Activated CD8-positive, alpha-beta memory T cell treated with anti-CD3 and anti-CD28 coated beads for 1 hour (primary cell): ENCODE measurements at regions not wholly inside any gene's neighbourhood (a gene's known extent, or its start where the extent isn't known, plus 50 kb on each side); places are given as distances from the start of the nearest gene placed in this dataset.
"Not testable (repeated sequence)": the region's sequence is repeated elsewhere in the genome, so short reads cannot be mapped to it uniquely, and the experiment has no call there.

Experiments
- DNase-seq, 2 donors: peaks; one replicate each; pipeline ENCODE4 v3.0.0-alpha.2; 2020; ENCODE audit warnings: low read depth in 1 of 2; ENCODE audit errors: extremely low read depth in 1 of 2

DNA sequence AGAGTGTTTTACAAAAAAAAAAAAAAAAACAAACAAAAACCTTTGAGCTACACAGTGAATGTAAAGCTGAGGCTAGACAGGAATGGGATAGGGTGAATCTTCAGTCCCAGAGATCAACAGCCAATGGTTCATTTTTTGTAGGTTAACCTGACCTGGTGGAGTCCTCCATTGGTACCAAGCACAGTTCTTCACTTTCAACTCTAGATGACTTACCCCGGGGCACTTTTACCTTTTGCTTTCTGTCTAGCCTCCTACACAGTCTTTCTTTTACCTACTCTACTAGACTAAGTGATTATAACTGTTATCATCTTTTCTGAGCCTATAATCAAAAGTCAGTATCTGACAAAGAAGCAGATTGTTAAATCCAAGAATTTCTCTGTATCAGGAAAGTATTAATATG is 50.9 kb downstream of the ANXA2R start:
- no peak for DNase-seq

DNA sequence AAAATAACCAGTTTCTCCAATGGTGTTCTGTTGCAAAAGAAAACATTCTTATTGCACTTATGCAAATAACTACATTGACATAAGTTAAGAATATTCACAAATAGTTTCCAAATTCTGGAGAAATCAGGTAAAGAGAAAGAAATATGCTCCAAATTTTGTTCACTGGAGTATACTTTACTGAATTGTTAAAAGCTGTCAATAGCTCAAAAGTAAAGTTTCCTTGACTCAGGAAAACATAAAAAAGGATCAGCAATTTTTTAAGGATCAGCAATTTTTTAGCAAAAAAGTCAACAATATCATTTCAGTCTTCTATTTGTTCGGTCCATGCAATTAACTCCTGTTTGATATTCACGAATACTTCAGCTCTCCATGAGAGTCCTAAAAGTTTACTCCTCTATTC is 51.6 kb downstream of the ANXA2R start:
- DNase-seq, result no peak

DNA sequence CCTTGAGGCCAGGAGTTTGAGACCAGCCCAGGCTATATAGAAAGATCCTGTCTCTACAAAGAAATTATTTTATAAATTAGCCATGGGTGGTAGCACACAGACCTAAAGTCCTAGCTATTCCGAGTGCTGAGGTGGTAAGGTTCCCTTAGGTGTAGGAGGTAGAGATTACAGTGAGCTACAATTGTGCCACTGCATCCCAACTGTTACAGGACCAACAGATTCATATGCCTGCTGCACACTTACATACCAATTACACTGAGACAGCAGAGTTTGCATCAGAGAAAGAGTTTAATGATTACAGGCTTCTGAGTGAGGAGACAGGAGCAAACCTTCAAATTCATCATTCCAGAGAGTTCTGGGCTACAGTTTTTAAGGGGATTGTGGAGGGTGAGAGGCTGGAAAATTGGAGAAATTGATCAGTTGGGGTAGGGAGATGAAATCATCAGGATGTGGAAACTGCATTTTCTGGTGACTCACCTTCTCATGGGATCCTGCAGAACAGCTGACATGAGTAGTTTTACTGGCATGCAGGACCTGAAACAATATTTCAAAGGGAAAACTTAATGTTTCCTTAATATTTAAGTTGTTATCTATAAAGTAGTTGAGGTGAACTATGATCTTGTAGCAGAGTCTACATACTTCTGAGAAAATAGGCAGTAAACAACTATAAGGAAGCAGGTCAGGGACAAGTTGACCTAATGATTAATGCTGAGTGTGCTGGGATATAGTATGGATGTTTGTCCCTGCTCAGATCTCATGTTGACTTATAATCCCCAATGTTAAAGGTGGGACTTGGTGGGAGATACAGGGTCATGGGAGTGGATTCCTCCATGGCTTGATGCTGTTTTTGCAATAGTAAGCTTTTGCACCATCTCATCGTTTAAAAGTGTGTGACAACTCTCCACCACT is 54.7 kb downstream of the ANXA2R start:
- no peak for DNase-seq

DNA sequence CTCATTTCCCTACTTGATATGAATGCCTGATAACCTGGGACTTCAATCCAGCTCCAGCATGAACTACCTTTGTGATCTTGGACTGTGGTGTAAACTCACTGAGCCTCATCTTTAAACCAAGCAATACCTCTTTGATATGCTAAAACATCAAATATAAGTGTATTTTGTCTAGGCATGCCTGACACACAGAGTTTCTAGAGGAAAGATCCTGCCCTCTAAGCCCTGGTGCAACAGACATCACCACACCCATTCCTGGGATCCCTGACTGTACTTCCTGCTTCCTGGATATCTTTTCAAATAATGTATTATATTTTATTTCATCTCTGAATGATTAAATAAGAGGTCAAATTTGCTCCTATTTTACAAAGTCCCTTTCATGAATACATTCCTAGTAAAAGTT is 55.8 kb downstream of the ANXA2R start:
- no peak for DNase-seq

DNA sequence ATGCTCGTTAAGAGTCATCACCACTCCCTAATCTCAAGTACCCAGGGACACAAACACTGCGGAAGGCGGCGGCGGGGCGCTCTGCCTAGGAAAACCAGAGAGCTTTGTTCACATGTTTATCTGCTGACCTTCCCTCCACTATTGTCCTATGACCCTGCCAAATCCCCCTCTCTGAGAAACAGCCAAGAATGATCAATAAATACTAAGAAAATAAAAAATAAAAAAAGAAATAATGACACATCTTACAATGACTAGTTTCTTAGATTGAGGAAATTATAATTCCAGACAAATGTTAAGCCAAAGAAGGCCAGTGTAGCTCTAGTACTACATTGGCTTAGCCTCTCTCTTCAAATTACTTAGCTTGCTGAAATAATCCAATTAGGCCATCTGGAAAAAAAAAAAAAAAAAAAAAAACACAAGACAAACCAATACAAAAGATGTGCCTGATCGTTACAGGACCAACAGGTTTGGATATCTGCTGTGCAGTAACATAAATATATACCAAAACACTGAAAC is 58.0 kb downstream of the ANXA2R start:
- DNase-seq, result no peak

DNA sequence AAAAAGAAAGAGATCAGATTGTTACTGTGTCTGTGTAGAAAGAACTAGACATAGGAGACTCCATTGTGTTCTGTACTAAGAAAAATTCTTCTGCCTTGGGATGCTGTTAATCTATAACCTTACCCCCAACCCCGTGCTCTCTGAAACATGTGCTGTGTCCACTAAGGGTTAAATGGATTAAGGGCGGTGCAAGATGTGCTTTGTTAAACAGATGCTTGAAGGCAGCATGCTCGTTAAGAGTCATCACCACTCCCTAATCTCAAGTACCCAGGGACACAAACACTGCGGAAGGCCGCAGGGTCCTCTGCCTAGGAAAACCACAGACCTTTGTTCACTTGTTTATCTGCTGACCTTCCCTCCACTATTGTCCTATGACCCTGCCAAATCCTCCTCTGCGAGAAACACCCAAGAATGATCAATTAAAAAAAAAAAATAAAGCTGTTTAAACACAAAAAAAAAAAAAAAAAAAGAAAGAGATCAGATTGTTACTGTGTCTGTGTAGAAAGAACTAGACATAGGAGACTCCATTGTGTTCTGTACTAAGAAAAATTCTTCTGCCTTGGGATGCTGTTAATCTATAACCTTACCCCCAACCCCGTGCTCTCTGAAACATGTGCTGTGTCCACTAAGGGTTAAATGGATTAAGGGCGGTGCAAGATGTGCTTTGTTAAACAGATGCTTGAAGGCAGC is 58.6 kb downstream of the ANXA2R start:
- DNase-seq, result not testable (repeated sequence)

DNA sequence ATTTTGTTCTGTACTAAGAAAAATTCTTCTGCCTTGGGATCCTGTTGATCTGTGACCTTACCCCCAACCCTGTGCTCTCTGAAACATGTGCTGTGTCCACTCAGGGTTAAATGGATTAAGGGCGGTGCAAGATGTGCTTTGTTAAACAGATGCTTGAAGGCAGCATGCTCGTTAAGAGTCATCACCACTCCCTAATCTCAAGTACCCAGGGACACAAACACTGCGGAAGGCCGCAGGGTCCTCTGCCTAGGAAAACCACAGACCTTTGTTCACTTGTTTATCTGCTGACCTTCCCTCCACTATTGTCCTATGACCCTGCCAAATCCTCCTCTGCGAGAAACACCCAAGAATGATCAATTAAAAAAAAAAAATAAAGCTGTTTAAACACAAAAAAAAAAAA is 59.1 kb downstream of the ANXA2R start:
- DNase-seq, result not testable (repeated sequence)

DNA sequence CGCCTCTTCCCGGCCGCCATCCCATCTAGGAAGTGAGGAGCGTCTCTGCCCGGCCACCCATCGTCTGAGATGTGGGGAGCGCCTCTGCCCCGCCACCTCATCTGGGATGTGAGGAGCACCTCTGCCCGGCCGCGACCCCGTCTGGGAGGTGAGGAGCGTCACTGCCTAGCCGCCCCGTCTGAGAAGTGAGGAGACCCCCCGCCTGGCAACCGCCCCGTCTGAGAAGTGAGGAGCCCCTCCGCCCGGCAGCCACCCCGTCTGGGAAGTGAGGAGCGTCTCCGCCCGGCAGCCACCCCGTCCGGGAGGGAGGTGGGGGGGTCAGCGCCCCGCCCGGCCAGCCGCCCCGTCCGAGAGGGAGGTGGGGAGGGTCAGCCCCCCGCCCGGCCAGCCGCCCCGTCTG is 59.7 kb downstream of the ANXA2R start:
- not testable (repeated sequence) for DNase-seq

DNA sequence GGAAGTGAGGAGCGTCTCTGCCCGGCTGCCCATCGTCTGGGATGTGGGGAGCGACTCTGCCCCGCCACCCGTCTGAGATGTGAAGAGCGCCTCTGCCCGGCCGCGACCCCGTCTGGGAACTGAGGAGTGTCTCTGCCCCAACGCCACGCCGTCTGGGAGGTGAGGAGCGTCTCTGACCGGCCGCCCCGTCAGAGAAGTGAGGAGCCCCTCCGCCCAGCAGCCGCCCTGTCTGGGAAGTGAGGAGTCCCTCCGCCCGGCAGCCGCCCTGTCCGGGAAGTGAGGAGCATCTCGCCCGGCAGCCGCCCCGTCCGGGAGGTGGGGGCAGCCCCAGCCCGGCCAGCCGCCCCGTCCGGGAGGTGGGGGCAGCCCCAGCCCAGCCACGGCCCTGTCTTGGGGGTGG is 60.9 kb downstream of the ANXA2R start:
- not testable (repeated sequence) for DNase-seq

DNA sequence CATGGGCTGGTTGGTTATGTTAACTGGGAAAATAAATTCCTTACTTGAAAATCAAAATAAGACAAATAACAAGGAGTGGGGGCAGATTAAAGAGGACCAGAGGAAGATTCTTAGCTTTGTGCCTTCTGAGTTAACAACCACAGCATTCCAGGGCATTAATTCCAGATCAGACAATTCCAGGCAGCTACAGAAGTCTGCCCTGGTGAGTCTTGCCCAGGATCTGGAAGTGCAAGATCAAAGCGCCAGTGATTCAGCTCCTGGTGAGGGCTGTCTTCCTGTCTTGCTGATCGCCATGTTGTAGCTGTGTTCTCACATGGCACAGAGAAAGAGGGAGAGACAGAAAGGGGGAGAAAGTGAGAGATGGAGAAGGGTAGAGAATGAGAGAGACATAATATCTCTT is 65.6 kb downstream of the ANXA2R start:
- no peak for DNase-seq

DNA sequence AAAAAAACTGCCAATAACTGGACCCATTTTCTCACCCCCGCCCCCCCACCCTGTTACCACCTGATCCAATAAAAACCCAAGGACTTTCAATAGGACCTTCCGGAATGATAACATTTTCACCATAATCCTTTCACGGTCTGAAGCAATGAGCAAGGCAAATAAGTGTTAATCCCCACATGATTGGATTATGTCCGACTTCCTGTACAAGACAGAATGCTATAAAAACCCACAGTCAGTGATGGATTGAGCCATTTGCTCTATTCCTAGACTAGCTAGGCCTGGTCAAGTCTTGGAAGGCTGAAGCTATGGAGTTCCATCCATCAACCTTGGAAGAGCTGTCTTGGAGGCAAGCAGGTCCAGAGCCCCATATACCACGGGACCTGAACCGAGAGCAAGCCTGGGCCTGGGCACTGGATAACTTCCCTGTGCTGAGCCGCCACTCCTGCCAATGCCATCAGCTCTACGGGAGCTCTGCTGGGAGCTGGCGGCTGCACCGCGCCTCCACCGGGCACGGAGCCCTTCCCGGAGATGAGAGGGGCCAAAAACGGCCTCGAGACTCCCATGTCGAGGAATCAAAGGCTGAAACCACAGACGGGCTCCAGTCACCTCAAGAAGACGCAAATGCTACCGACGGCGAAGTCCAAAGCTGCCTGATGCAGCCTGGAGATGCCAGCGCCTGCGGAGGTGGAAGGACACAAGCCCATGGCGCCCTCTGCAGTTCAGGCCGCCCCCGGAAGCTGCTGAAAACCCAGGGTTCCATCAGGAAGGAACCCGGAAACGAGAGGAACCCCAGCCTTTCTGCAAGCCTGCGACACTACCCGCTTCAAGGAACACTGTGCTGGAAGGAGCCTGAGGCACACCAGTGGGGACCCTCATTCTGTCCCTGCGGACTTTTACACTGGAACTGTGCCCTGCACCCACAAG is 69.2 kb downstream of the ANXA2R start:
- no peak for DNase-seq

DNA sequence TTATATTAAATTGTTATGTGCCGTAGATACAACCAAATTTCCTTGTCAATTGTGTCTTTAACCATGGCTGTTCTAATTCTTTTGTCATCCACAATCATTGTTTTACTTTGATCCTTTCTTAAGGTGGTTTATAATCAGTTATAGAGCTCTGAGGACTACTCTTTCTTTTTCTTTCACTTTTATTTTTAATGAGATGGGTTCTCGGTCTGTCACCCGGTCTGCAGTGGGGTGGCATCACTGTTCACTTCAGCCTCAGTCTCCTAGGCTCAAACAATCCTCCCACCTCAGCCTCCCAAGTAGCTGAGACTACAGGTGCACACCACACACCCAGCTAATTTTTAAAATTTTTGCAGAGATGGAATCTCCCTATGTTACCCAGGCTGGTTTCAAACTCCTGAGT is 74.2 kb downstream of the ANXA2R start:
- no peak for DNase-seq

DNA sequence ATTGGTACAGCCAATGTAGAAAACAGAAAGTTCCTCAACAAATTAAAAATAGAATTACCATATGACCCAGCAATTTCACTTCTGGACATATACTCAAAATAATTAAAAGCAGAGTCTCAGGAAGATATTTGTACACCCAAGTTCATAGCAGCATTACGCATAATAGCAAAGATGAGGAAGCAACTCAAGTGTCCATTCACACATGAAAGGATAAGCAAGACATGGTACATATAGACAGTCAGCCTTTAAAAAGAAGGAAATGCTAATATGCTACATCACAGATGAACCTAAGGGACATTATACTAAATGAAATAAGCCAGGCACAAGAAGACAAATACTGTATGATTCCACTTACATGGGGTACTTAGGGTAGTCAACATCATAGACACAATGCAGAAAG is 76.7 kb downstream of the ANXA2R start:
- DNase-seq, result no peak

DNA sequence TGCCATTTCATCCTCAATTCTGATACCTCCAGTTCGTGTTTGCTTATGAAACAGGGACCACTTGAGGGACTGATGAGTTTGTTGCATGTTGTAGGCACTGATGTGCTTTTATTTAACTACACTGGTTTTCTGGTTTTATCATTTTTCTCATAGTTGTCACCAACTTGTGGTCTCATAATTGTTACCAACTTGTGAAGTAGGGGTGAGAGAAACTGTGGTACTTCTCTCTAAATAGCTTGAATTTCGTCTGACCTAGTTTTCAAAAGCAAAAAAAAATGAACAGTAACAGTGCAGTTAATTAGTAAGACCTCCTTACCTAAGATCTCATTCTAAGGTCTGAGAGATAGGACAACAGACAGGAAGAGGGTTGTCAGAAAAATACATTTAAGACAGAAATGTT is 78.0 kb downstream of the ANXA2R start:
- DNase-seq, result no peak

DNA sequence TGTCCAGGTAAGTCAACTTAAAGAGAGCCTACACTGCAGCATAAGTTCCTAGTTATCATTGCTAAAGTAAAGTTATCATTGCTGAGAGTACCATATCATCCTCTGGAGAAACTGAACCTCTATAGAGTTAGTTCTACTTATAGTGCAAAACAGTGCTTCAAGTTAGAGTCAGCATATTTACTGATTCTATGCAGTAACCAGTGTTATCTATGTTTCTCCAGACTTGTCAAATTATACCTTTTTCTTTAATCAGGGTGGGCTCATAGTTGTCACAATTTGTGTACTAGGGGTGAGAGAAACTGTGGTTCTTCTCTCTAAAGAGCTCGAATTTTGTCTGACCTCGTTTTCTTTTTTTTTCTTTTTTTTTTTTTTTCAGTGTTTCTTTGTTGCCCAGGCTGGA is 79.6 kb downstream of the ANXA2R start:
- DNase-seq, result no peak

DNA sequence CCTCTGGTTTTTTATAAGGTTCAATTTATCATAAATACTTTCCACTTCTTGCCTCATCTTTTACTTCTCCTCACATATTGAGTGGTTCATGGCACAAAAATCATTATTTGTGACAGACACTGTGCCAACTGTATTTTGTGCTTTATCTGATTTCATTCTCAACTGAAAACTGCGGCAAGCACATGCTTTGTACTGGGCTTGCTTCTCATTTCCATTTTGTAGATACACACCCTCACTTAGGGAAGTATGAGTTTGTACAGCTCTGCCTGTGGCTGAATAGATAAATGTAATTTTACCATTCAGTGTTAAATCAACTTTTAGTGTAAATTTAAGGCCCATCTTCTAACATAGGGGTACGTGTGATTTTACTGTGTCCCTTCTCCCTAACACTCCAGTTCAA is 83.6 kb downstream of the ANXA2R start:
- no peak for DNase-seq

DNA sequence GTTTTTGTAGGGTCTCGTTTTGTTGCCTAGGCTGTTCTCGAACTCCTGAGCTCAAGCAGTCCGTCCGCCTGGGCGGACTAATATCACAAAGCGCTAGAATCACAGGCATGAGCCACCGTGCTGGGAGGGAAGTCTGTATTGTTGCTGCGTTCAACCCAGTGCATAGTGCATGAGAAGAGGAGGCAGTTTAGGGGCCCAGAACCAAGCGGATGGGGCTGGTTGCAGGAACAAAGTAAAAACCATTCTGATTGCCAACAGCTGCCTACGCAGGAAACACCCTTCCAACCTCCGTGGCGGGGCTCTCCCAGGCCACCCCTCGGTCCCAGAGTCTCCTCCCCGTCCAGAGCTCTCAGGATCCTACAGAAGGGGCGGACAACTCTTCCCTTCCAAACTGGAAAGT is 87.1 kb downstream of the ANXA2R start:
- DNase-seq, result no peak

DNA sequence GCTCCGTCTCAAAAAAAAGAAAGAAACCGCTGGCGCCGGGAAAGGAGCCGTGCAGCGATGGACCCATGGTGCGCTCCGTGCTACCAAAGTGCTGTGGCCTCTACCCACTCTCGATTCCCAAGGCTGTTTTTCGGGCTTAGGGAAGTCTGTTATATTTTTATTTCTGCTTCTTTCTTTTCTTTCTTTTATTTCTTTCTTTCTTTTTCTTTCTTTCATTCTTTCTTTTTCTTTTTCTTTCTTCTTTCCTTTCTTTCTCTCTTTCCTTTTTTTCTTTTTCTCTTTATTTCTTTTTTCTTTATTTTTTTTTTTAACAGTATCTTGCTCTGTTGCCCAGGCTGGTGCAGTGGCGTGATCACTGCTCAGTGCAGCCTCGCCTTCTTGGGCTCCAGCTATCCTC is 87.5 kb downstream of the ANXA2R start:
- DNase-seq, result no peak

DNA sequence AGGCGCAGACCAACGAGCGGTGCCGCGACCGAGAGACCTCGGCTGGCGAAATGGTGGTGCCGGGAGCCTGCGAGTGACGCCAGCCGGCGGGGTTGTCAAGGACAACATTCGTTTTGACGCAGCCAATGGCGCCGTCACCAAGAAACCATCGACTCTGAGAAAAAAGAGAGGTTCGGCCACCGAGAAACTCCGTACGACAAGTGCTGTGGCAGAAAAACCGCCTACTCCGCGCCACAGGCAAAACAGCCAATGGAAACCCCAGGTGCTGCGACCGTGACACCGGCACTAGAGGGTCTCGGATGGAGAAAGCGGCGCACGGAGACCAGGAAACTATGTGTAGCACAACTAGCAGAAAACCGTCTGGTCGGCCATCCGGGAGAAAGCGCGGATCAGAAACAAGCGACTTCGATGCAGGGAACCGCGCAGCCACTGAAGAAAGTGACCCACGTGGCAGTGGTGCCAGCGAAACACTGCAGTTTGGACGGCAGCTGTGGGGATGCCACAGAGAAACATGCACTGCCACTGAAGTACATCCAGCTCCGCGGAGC is 88.8 kb downstream of the ANXA2R start:
- DNase-seq, result peak; percentile 55 to 58

DNA sequence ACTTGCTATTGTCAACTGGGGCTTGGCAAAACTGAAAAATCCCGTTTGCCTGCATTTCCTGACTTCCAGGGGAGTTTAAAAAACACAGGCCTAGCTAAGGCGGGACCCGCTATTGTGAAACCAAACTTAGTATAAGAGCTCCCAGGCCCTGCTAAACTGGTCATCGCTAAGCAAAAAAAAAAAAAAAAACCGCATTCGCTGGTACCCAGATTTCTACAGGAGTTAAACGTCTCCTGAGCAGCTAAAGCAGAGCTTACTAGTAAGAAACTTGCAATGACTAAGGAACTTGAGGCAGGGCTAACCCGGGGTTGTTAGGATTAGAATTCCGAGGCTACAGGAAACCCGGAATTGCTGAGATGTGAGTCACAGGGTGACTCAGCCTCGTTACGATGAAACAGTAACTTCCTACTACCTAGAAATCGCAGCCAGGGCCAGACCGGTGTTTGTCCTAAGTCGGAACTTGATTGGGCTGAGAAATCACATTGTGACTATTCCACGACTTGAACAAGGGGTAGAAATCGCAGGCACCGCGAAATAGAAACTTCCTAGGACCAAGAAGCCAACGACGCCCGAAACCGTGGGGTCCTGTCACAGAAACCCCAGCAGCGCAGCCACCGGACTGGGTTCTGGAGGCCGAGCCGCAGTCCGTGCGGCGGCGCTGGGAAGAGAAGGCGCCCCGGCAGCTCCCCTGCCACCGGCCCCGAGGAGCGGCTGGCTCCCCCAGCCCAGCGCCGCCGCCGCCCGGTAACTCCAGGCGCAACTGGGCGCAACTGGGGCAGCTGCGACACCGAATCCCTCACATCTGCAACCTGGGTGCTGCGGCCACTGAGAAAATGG is 89.4 kb downstream of the ANXA2R start:
- DNase-seq, result peak; percentile 42 to 61
